AG09309 (cell line): ENCODE measurements at regions not wholly inside any gene's neighbourhood (a gene's known extent, or its start where the extent isn't known, plus 50 kb on each side); places are given as distances from the start of the nearest gene placed in this dataset.

Experiments
- DNase-seq: peaks from one replicate; pipeline ENCODE4 v3.0.0-alpha.2; 2010; ENCODE audit warnings: low read depth
- H3K4me3 ChIP-seq: 2 replicates; pipeline ENCODE4 v1.5.1; 2011; ENCODE audit warnings: mild to moderate bottlenecking, low read depth, low read length, moderate library complexity; ENCODE audit not compliant: control insufficient read depth
- TF ChIP-seq, protein P1 (sequence below): IDR thresholded peaks from 2 replicates; pipeline ENCODE4 v1.5.1; 2011; ENCODE audit warnings: mild to moderate bottlenecking, low read depth, low read length, inconsistent platforms; ENCODE audit not compliant: insufficient read depth, control insufficient read depth; ENCODE audit errors: missing control alignments

DNA sequence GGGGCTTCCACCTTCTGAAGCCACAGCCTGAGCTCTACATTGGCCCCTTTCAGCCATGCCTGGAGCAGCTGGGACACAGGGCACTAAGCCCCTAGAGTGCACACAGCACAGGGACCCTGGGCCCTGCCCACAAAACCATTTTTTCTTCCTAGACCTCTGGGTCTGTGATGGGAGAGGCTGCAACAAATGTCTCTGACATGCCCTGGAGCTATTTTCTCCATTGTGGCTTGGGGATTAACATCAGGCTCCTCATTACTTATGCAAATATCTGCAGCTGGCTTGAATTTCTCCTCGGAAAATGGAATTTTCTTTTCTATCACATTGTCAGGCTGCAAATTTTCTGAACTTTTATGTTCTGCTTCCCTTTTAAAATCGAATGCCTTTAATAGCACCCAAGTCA is 795.7 kb downstream of the LTN1 start:
- no peak for DNase-seq
- TF ChIP-seq, protein P1, sequence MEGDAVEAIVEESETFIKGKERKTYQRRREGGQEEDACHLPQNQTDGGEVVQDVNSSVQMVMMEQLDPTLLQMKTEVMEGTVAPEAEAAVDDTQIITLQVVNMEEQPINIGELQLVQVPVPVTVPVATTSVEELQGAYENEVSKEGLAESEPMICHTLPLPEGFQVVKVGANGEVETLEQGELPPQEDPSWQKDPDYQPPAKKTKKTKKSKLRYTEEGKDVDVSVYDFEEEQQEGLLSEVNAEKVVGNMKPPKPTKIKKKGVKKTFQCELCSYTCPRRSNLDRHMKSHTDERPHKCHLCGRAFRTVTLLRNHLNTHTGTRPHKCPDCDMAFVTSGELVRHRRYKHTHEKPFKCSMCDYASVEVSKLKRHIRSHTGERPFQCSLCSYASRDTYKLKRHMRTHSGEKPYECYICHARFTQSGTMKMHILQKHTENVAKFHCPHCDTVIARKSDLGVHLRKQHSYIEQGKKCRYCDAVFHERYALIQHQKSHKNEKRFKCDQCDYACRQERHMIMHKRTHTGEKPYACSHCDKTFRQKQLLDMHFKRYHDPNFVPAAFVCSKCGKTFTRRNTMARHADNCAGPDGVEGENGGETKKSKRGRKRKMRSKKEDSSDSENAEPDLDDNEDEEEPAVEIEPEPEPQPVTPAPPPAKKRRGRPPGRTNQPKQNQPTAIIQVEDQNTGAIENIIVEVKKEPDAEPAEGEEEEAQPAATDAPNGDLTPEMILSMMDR, result no peak
- no peak overlapping the region for H3K4me3 ChIP-seq

DNA sequence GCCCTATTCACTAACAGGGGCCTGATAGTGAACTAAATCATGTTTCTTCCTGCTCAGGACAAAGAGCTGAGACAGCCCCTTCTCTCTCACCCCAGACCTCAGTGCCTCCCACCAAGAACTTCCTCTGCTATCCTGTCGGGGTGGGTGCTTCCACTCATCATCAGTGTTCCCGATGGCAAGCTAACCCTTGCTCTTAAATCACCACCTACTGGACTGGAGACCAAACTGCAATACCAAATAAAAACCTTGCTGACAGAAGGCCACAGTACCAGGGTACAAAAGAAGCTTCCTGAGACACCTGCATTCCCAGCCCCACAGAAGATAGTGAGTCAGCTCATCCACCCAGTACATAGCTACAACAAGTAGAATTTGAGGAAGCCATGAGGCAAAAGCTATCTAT is 799.5 kb downstream of the LTN1 start:
- TF ChIP-seq, protein P1, result no peak
- no peak overlapping the region for H3K4me3 ChIP-seq
- DNase-seq, result no peak

DNA sequence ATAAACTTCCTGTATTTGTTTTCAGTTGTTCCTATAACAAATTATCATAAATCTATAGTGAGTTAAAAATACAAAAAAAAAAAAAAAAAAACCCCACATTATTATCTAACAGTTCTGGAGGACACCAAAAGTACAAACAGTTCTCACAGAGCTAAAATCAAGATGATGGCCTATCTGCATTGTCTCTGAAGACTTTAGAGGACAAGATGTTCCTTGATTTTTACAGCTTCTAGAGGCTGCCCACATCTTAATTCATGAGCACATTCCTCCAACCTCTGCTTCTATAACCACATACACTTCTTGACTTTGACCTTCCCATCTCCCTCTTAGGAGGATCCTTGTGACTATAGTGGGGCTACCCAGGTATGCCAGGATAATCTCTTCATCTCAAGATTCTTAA is 806.1 kb downstream of the LTN1 start:
- TF ChIP-seq, protein P1, result no peak
- DNase-seq, result no peak
- H3K4me3 ChIP-seq, result no peak overlapping the region

DNA sequence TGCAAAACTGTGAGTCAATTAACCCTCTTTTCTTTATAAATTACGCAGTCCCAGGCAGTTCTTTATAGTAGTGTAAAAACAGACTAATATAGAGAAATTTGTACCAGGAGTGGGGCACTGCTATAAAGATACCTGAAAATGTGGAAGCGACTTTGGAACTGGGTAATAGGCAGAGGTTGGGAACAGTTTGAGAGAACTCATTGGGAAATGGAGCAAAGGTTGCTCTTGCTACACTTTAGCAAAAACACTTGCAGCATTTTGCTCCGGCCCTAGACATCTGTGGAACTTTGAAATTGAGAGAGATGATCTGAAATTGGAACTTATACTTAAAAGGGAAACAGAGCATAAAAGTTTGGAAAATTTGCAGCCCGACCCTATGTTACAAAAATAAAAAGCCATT is 810.9 kb downstream of the LTN1 start:
- TF ChIP-seq, protein P1, result no peak
- H3K4me3 ChIP-seq, result no peak overlapping the region
- no peak for DNase-seq

DNA sequence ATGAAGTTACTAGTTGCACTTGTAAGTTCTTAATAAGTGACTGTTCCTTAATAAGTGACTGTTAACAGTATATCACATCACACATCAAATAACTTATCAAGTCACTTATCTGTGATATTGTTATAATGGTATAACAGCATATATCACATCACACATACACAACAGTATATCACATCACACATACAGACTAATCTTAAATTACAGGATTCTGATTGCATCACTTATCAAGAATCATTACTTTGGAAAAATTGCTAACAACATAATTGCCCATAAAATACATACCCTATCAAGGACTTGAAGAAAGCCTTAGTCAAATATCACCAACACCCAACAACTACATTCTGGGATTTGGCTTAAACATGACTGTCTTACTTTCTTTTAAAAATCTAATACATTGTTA is 813.5 kb downstream of the LTN1 start:
- TF ChIP-seq, protein P1, result no peak
- DNase-seq, result no peak
- no peak overlapping the region for H3K4me3 ChIP-seq

DNA sequence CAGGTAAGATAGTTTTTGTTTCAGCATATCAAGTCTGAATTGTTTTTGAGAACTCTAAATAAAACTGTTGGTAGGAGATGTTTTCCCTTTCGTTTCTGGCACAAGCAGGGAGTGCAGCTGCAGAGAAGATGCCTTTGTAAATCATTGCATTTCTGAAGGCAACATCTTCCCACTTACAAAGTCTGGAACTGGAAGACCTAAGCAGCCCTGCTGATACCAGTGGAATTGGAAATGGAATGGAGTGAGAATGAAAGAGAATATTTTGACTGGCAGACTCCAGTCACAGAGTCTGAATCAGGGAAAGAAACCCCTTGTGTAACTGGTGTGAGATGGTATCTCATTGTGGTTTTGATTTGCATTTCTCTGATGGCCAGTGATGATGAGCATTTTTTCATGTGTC is 815.6 kb downstream of the LTN1 start:
- TF ChIP-seq, protein P1, result no peak
- DNase-seq, result no peak
- H3K4me3 ChIP-seq, result no peak overlapping the region

DNA sequence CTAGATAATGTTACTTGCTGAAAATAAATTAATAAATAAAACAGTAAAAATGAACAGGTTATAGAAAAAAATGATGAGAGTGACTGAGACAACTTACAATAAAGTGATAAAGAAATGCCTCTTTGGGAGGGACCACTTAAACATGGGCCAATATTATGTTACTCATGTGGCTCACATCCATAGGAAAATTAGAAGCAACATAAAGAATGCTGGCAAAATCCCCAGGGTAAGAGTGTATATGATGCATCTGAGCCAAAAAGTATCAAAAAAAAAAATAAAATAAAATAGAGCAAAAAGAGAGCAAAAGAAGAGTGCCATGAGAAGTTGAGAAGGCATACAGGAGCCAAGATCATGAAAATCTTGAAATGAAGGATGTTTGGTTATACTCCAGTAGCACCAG is 818.0 kb downstream of the LTN1 start:
- no peak overlapping the region for H3K4me3 ChIP-seq
- TF ChIP-seq, protein P1, result no peak
- no peak for DNase-seq
